CD4-positive, alpha-beta T cell (primary cell): ENCODE measurements at regions not wholly inside any gene's neighbourhood (a gene's known extent, or its start where the extent isn't known, plus 50 kb on each side); places are given as distances from the start of the nearest gene placed in this dataset.
"Not testable (repeated sequence)": the region's sequence is repeated elsewhere in the genome, so short reads cannot be mapped to it uniquely, and the experiment has no call there.

Experiments
- ATAC-seq: fragments of 200-7000 bp; cut with Tn5 transposase; one replicate; pipeline ENCODE4 v1.10.0; 2022; ENCODE audit warnings: mild to moderate bottlenecking; ENCODE audit not compliant: poor library complexity
- CTCF ChIA-PET: fragments of 350-600 bp; sonication (Branson Sonifier 250); formaldehyde crosslinking; loops from one replicate; lab custom pipeline; 2021; ENCODE audit warnings: antibody characterized with exemption, inconsistent platforms; lab: Charles Lee
- POLR2A ChIA-PET: fragments of 350-600 bp; sonication (Branson Sonifier 250); formaldehyde crosslinking; loops from one replicate; lab custom pipeline; 2021; ENCODE audit warnings: antibody characterized with exemption, inconsistent platforms; lab: Charles Lee
- DNase-seq, 14 experiments: peaks; one replicate each; pipeline ENCODE4 v3.0.0-alpha.2; 2013 to 2020; ENCODE audit warnings: mixed read lengths in 2 of 14
- H3K27ac ChIP-seq, 2 donors: one replicate each; pipeline versions ENCODE4 v1.5.1 to v1.7.0; 2013; ENCODE audit warnings: low read length in 2 of 2, low read depth in 1 of 2, mild to moderate bottlenecking in 1 of 2
- H3K27me3 ChIP-seq, 2 experiments: 1 replicate in 1 of 2; 2 replicates in 1 of 2; pipeline versions ENCODE4 v1.6.1 to v1.7.0; 2013; ENCODE audit warnings: low read length in 2 of 2, control low read depth in 1 of 2, mild to moderate bottlenecking in 1 of 2, moderate library complexity in 1 of 2; ENCODE audit not compliant: insufficient read depth in 2 of 2, control insufficient read depth in 1 of 2
- H3K36me3 ChIP-seq: one replicate; pipeline ENCODE4 v1.6.1; 2013; ENCODE audit warnings: low read length, control low read depth; ENCODE audit not compliant: insufficient read depth
- H3K4me1 ChIP-seq: one replicate; pipeline ENCODE4 v1.6.1; 2013; ENCODE audit warnings: low read length, control low read depth; ENCODE audit not compliant: insufficient read depth
- H3K4me3 ChIP-seq: one replicate; pipeline ENCODE4 v1.5.1; 2013; ENCODE audit warnings: mild to moderate bottlenecking, low read length, moderate library complexity
- H3K9me3 ChIP-seq, 2 experiments: 1 replicate in 1 of 2; 2 replicates in 1 of 2; pipeline versions ENCODE4 v1.6.1 to v1.7.0; 2013; ENCODE audit warnings: low read length in 2 of 2, mild to moderate bottlenecking in 2 of 2, control low read depth in 1 of 2, moderate library complexity in 1 of 2; ENCODE audit not compliant: control insufficient read depth in 1 of 2, insufficient read depth in 1 of 2
- H3K27ac Mint-ChIP-seq: one replicate; pipeline ENCODE4 v1.8.0; 2020; ENCODE audit warnings: mixed read lengths
- H3K27me3 Mint-ChIP-seq: one replicate; pipeline ENCODE4 v1.8.0; 2021; ENCODE audit warnings: mixed read lengths
- H3K36me3 Mint-ChIP-seq: one replicate; pipeline ENCODE4 v1.8.0; 2021; ENCODE audit warnings: low read depth, mixed read lengths
- H3K4me1 Mint-ChIP-seq: one replicate; pipeline ENCODE4 v1.8.0; 2021; ENCODE audit warnings: low read depth, mixed read lengths
- H3K4me3 Mint-ChIP-seq: one replicate; pipeline ENCODE4 v1.8.0; 2020; ENCODE audit warnings: mild to moderate bottlenecking, mixed read lengths
- H3K9me3 Mint-ChIP-seq: one replicate; pipeline ENCODE4 v1.8.0; 2020; ENCODE audit warnings: mixed read lengths
- CTCF ChIP-seq: fragments of 200-600 bp; IDR thresholded peaks from one replicate; pipeline ENCODE4 v1.8.0; 2022; ENCODE audit warnings: antibody characterized with exemption, mild to moderate bottlenecking
- intact Hi-C, 2 experiments: fragments of 100-400 bp; cut with DNase I in 1 of 2; cut with micrococcal nuclease in 1 of 2; formaldehyde crosslinking; loops; one replicate each; pipeline versions ENCODE4 v1.15.1 to v1.9.0; 2023 to 2025; cut with DNase I, micrococcal nuclease

- TF ChIP-seq CTCF, result no peak
- Histone ChIP-seq H3K36me3 (no peaks in the 10 kb centered on the region), H3K4me1 (no peaks in the 10 kb centered on the region), H3K27me3 (no peaks in the 10 kb centered on the region), H3K9me3 (peaks cover 0 to 4% of the 10 kb centered on the region in 2 experiments), H3K4me3 (no peak overlapping the region), H3K27ac (no peak overlapping the region)
- ChIA-PET POLR2A (no interaction called here), CTCF (no interaction called here)
- ATAC-seq (no peak), DNase-seq (no peak)
- H3K9me3 Mint-ChIP-seq, result no peaks in the 10 kb centered on the region
- no peak overlapping the region for H3K4me3 Mint-ChIP-seq
- H3K4me1 Mint-ChIP-seq, result no peaks in the 10 kb centered on the region
- intact Hi-C loops, result no loop called here
- H3K36me3 Mint-ChIP-seq, result no peaks in the 10 kb centered on the region
- H3K27ac Mint-ChIP-seq, result no peak overlapping the region
- no peaks in the 10 kb centered on the region for H3K27me3 Mint-ChIP-seq
Measured at GRCh38 chr12:93234641-93235040, 143.1 kb upstream of the NUDT4 start.

GRCh38 chr12:93235881-93236280 lies 141.8 kb upstream of the NUDT4 start:
- CTCF ChIA-PET, result no interaction called here
- intact Hi-C loops, result no loop called here

GRCh38 chr12:93237235-93237915 lies 140.3 kb upstream of the NUDT4 start:
- no peaks in the 10 kb centered on the region for H3K36me3 Mint-ChIP-seq
- no peaks in the 10 kb centered on the region for H3K36me3 ChIP-seq
- H3K27ac Mint-ChIP-seq, result no peak overlapping the region
- no peak overlapping the region for H3K27ac ChIP-seq
- H3K9me3 ChIP-seq, result peaks cover 0 to 4% of the 10 kb centered on the region in 2 experiments
- H3K4me1 Mint-ChIP-seq, result no peaks in the 10 kb centered on the region
- H3K27me3 ChIP-seq, result no peaks in the 10 kb centered on the region
- H3K27me3 Mint-ChIP-seq, result no peaks in the 10 kb centered on the region
- ChIA-PET POLR2A (no interaction called here), CTCF (interaction anchor here (0.6 kb wide), 1 partner anchor 1885 kb away, joined by 3 read pairs; no protein-coding TSS in a partner anchor)
- ATAC-seq (no peak), DNase-seq (no peak)
- no peak overlapping the region for H3K4me3 ChIP-seq
- H3K4me1 ChIP-seq, result no peaks in the 10 kb centered on the region
- no peaks in the 10 kb centered on the region for H3K9me3 Mint-ChIP-seq
- H3K4me3 Mint-ChIP-seq, result no peak overlapping the region
- intact Hi-C loops, result no loop called here
- no peak for TF ChIP-seq CTCF

More at GRCh38 chr12:93235881-93236280, 141.8 kb upstream of the NUDT4 start:
- H3K27me3 ChIP-seq, result no peaks in the 10 kb centered on the region
- no peaks in the 10 kb centered on the region for H3K36me3 ChIP-seq
- Mint-ChIP-seq H3K36me3 (no peaks in the 10 kb centered on the region), H3K4me3 (no peak overlapping the region), H3K27me3 (no peaks in the 10 kb centered on the region), H3K27ac (no peak overlapping the region), H3K4me1 (no peaks in the 10 kb centered on the region), H3K9me3 (no peaks in the 10 kb centered on the region)
- peaks cover 0 to 4% of the 10 kb centered on the region in 2 experiments for H3K9me3 ChIP-seq
- no peak for DNase-seq
- H3K4me3 ChIP-seq, result no peak overlapping the region
- POLR2A ChIA-PET, result no interaction called here
- no peaks in the 10 kb centered on the region for H3K4me1 ChIP-seq
- ATAC-seq, result no peak
- TF ChIP-seq CTCF, result no peak
- H3K27ac ChIP-seq, result no peak overlapping the region

- CTCF ChIA-PET, result not testable (repeated sequence)
Measured at GRCh38 chr12:93238512-93239262, 139.0 kb upstream of the NUDT4 start.

GRCh38 chr12:93239789-93240188 lies 137.9 kb upstream of the NUDT4 start:
- H3K36me3 ChIP-seq, H3K9me3 Mint-ChIP-seq, ATAC-seq, H3K9me3 ChIP-seq, H3K27ac Mint-ChIP-seq, DNase-seq, H3K4me3 ChIP-seq, intact Hi-C loops, CTCF ChIA-PET, H3K36me3 Mint-ChIP-seq, H3K27me3 Mint-ChIP-seq, H3K27ac ChIP-seq, POLR2A ChIA-PET, H3K27me3 ChIP-seq, H3K4me3 Mint-ChIP-seq: not testable (repeated sequence)
- peaks cover 18% of the 10 kb centered on the region for H3K4me1 Mint-ChIP-seq
- H3K4me1 ChIP-seq, result peaks cover 14% of the 10 kb centered on the region

More at GRCh38 chr12:93238512-93239262, 139.0 kb upstream of the NUDT4 start:
- H3K27ac ChIP-seq, H3K9me3 ChIP-seq, H3K4me3 ChIP-seq, intact Hi-C loops, H3K4me1 Mint-ChIP-seq, ATAC-seq, H3K4me3 Mint-ChIP-seq, DNase-seq, H3K36me3 Mint-ChIP-seq, H3K27me3 Mint-ChIP-seq, H3K36me3 ChIP-seq, H3K9me3 Mint-ChIP-seq, H3K27me3 ChIP-seq, H3K27ac Mint-ChIP-seq, H3K4me1 ChIP-seq: not testable (repeated sequence)
- POLR2A ChIA-PET, result interaction anchor here (0.6 kb wide), 1 partner anchor 470 kb away, joined by 3 read pairs; no protein-coding TSS in a partner anchor
